ENCODE measurements at regions not wholly inside any gene's neighbourhood (a gene's known extent, or its start where the extent isn't known, plus 50 kb on each side); places are given as distances from the start of the nearest gene placed in this dataset.
"Not testable (repeated sequence)": the region's sequence is repeated elsewhere in the genome, so short reads cannot be mapped to it uniquely, and the experiment has no call there.

DNA sequence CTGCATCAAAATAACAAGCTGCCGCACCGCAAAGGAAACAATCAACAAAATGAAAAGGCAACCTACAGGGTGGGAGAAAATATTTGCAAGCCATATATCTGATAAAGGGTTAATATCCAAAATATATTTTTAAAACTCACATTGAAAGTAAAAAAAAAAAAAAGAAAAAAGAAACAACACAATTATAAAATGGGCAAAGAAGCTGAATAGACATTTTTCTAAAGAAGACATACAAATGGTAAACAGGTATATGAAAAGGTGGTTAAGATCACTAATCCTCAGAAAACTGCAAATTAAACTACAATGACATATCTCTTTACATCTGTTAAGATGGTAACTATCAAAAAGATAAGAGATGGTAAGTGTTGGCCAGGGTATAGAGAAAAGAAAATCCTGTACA is 105.4 kb upstream of the LY86 start:
- Mint-ChIP-seq H3K9me3 (ENCODE audit: low read depth) (no peaks in the 10 kb centered on the region), H3K27me3 (peaks cover 5% of the 10 kb centered on the region)

DNA sequence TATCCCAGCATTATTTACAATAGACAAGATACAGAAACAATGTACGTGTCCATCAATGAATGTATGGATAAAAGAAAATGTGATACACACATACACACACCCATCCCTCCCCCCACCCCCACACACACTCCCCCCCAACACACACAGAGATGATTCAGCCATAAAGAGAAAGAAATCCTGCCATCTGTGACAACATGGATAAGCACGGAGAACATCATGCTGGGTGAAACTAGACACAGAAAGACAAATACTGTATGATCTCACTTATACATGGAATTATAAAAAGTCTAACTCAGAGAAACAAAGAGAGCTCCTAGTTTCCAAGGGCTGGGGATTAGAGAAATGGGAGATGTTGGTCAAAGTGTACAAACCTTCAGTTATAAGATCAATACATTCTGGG is 104.8 kb upstream of the LY86 start:
- no peak overlapping the region for H3K27ac Mint-ChIP-seq
- no peaks in the 10 kb centered on the region for H3K4me1 Mint-ChIP-seq (ENCODE audit: low read depth)

More for the DNA sequence above, 105.4 kb upstream of the LY86 start:
- Mint-ChIP-seq H3K4me3 (no peak overlapping the region), H3K4me1 (ENCODE audit: low read depth) (no peaks in the 10 kb centered on the region), H3K27ac (no peak overlapping the region), H3K36me3 (peaks cover under 1% of the 10 kb centered on the region)

DNA sequence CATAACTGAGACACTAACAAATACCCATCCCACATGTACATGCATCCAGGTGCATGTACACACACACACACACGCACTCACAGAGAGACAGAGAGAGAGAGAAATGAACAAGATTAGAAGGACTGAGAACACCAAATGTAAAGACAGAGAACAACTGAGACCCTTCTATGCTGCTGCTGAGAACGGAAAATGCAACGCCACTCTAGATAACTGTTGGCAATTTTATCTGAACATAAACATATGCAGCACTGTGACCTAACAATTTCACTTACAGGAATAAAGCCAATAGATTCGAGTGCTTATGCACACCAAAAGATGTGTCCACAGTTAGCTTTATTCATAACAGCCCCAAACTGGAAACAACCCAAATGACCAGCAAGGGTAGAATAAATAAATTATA is 103.8 kb upstream of the LY86 start:
- Mint-ChIP-seq H3K4me1 (ENCODE audit: low read depth) (no peaks in the 10 kb centered on the region), H3K27me3 (peaks cover 3% of the 10 kb centered on the region), H3K36me3 (no peaks in the 10 kb centered on the region), H3K9me3 (ENCODE audit: low read depth) (no peaks in the 10 kb centered on the region), H3K4me3 (no peak overlapping the region), H3K27ac (no peak overlapping the region)

More for the DNA sequence above, 104.8 kb upstream of the LY86 start:
- no peak overlapping the region for H3K4me3 Mint-ChIP-seq
- no peaks in the 10 kb centered on the region for H3K36me3 Mint-ChIP-seq
- H3K9me3 Mint-ChIP-seq (ENCODE audit: low read depth), result no peaks in the 10 kb centered on the region
- peaks cover 3% of the 10 kb centered on the region for H3K27me3 Mint-ChIP-seq

DNA sequence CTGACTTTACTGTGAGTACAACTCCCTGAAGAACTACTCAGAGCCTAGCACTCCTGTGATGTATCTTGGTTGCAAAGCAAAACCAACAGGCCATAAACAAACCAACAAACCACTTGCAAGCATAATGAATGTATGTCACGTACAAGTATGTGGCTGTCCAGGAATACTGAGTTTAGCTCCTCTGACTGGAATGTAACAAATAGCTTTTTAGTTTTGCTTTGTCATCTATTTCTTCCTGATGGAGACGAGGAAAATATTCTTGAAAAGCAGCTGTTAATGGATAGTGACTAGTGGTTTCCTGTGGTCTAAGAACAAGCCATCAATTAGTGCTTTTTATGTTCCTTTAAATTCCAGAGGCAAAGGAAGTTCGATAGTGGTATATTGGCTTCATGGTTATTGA is 101.9 kb upstream of the LY86 start:
- Mint-ChIP-seq H3K36me3 (no peaks in the 10 kb centered on the region), H3K4me1 (ENCODE audit: low read depth) (no peaks in the 10 kb centered on the region), H3K27ac (no peak overlapping the region), H3K4me3 (no peak overlapping the region), H3K27me3 (peaks cover 2% of the 10 kb centered on the region), H3K9me3 (ENCODE audit: low read depth) (no peaks in the 10 kb centered on the region)

DNA sequence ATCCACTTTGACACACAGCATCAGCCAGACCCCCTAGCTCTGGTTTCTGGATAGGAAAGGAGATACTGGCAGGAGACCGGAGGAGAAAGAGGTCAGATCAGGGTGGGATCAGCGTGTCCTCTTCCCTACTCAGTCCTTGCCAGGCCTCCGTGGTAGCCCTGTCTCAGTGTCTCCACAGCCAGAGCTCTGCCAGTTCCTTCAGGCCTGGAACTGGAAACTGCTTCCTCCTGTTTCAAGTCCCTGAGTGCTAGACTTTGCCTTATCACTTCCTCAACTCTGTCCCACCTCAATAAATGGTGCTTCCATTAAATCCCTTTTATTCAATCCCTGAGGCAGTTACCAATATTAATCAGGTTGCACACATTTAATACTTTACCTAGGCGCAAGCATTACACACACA is 96.8 kb upstream of the LY86 start:
- Mint-ChIP-seq H3K4me3 (no peak overlapping the region), H3K36me3 (no peaks in the 10 kb centered on the region), H3K4me1 (ENCODE audit: low read depth) (peaks cover 11% of the 10 kb centered on the region), H3K27me3 (no peaks in the 10 kb centered on the region), H3K27ac (no peak overlapping the region), H3K9me3 (ENCODE audit: low read depth) (no peaks in the 10 kb centered on the region)

DNA sequence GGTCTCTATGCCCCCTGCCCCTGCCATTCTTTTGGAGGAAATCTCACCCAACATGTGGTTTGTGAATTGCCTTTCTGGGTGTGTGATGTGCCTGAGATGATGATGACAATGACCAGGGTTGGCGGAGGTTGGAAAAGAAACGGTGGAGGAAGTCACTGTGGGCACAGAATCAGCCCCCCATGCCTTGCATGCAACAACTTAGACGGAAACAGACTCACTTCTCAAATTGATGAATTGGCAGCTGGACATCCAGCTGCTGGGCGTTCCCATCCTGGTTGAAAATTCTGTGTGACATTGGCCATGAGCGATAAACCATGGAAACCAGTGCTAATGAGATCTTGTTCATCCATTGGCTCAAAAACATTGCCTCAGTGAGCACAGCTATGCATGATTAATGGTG is 95.8 kb upstream of the LY86 start:
- H3K27me3 Mint-ChIP-seq, result no peaks in the 10 kb centered on the region
- no peaks in the 10 kb centered on the region for H3K9me3 Mint-ChIP-seq (ENCODE audit: low read depth)
- H3K4me3 Mint-ChIP-seq, result no peak overlapping the region
- H3K4me1 Mint-ChIP-seq (ENCODE audit: low read depth), result peaks cover 11% of the 10 kb centered on the region
- H3K36me3 Mint-ChIP-seq, result no peaks in the 10 kb centered on the region
- no peak overlapping the region for H3K27ac Mint-ChIP-seq

DNA sequence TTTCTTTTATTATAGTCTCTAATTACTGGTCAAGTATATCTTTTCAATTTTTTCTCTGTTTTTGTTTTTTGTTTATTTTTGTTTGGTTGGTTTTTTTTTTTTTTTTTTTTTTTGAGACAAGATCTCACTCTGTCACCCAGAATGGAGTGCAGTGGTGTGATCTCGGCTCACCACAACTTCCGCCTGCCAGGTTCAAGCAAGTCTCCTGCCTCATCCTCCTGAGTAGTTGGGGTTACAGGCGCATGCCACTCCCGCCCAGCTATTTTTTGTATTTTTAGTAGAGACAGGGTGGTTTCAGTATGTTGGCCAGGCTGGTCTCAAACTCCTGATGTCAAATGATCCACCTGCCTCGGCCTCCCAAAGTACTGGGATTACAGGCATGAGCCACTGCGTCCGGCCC is 94.4 kb upstream of the LY86 start:
- H3K4me1 Mint-ChIP-seq (ENCODE audit: low read depth), result peaks cover 11% of the 10 kb centered on the region
- not testable (repeated sequence) for H3K27ac Mint-ChIP-seq; H3K9me3 Mint-ChIP-seq (ENCODE audit: low read depth); H3K4me3 Mint-ChIP-seq; H3K27me3 Mint-ChIP-seq; H3K36me3 Mint-ChIP-seq

DNA sequence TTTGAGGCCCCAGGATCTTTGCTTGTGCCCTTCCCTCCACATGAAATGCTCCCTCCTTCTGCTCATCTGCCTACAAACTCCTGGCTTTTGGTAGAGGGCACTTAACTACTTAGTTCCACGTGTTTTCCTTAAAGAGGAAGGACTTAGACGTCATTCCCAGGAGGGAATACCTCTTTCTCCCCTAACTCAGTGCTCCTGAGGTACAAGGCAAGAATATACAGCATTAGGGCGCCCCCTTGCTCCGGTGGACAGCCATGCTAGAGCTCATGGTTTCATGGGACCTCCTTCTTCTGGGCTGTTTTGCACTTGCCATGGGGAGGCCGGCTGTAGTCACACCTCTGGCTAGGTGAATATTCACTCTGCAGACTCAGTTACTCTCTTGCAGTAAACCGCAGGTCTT is 93.8 kb upstream of the LY86 start:
- Mint-ChIP-seq H3K36me3 (peaks cover 2% of the 10 kb centered on the region), H3K9me3 (ENCODE audit: low read depth) (no peaks in the 10 kb centered on the region), H3K27ac (no peak overlapping the region), H3K27me3 (no peaks in the 10 kb centered on the region), H3K4me1 (ENCODE audit: low read depth) (peaks cover 11% of the 10 kb centered on the region), H3K4me3 (no peak overlapping the region)

DNA sequence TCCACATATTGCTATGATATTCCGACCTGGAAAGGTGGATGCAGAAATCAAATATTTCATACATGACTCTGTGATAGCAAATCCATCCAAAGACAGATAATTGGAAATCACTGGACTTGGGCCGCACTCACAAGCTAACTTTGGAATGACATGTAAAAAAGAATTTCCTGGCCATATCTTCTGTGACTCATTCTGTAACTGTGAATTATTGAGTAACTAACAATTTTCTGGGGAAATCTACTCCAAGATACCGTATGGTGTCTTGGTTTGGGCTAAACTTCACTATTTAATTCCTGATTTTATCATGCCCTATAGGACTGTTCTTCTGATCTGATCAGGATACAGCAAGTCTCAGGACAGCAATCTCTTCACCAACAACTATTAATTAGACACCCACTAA is 92.7 kb upstream of the LY86 start:
- no peaks in the 10 kb centered on the region for H3K27me3 Mint-ChIP-seq
- H3K27ac Mint-ChIP-seq, result no peak overlapping the region
- no peak overlapping the region for H3K4me3 Mint-ChIP-seq
- no peaks in the 10 kb centered on the region for H3K9me3 Mint-ChIP-seq (ENCODE audit: low read depth)
- peaks cover 2% of the 10 kb centered on the region for H3K36me3 Mint-ChIP-seq
- peaks cover 11% of the 10 kb centered on the region for H3K4me1 Mint-ChIP-seq (ENCODE audit: low read depth)

DNA sequence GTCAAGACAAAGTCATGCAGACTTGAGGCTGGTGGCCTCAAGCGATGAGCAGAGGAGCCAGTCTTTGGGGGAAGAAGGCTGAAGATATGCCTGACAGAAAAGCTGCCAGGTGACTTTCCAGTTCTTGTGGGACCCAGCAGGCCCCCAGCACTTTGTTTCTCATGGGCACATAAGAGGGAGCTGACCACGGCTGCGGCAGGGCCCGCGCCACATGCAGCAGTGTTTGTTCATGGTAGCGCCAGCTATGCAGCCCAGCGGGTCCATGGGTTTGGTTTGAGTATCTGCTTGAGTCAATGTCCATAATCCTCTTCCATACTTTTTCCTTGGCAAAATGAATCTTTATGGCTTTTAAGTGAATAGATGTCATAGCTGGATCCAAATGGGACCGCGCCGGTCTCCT is 91.0 kb upstream of the LY86 start:
- H3K27ac Mint-ChIP-seq, result no peak overlapping the region
- peaks cover 2% of the 10 kb centered on the region for H3K36me3 Mint-ChIP-seq
- H3K4me3 Mint-ChIP-seq, result no peak overlapping the region
- H3K27me3 Mint-ChIP-seq, result peaks cover 3% of the 10 kb centered on the region
- no peaks in the 10 kb centered on the region for H3K9me3 Mint-ChIP-seq (ENCODE audit: low read depth)
- peaks cover 11% of the 10 kb centered on the region for H3K4me1 Mint-ChIP-seq (ENCODE audit: low read depth)

DNA sequence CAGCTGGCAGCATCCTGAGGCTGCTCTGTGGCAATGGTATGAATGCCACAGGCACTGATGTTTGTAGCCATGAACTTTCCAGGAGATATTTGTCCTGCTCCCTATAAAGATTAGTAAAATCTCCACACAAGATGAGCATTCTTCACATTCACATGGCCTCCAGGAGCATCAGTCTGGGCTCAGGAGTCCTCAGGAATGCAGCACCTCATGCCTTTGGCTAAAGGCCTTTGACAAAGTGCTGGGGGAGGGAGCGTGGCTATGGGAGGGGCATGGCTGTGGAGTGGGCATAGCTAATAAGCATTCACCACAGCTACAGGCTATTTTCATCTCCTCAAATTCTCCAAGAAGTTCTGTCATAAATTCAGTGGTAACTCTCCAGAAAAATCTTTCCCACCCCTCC is 90.5 kb upstream of the LY86 start:
- Mint-ChIP-seq H3K4me1 (ENCODE audit: low read depth) (peaks cover 11% of the 10 kb centered on the region), H3K27me3 (peaks cover 3% of the 10 kb centered on the region), H3K36me3 (peaks cover 2% of the 10 kb centered on the region), H3K4me3 (no peak overlapping the region), H3K27ac (no peak overlapping the region), H3K9me3 (ENCODE audit: low read depth) (no peaks in the 10 kb centered on the region)

DNA sequence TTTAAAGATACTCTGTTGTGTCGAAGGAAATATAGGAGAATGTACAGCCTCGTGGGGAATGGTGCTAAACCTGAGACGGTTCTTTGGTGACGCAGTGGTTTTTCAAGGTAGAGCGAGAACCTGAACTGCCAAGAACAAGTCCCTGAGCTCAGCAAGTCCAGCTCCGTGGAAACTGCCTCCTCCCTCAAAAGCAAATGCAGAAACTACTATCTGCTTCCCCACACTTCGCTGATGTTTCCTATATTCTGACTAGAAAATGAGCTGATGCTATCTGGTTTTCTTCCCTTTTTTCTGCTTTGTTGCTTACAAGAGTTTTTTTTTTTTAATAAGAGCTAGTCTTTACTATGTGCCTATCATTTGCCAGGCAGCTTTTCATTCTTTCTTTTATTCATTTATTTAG is 85.3 kb upstream of the LY86 start:
- Mint-ChIP-seq H3K4me3 (no peak overlapping the region), H3K4me1 (ENCODE audit: low read depth) (no peaks in the 10 kb centered on the region), H3K27me3 (peaks cover 4% of the 10 kb centered on the region), H3K9me3 (ENCODE audit: low read depth) (no peaks in the 10 kb centered on the region), H3K36me3 (peaks cover 2% of the 10 kb centered on the region), H3K27ac (no peak overlapping the region)

DNA sequence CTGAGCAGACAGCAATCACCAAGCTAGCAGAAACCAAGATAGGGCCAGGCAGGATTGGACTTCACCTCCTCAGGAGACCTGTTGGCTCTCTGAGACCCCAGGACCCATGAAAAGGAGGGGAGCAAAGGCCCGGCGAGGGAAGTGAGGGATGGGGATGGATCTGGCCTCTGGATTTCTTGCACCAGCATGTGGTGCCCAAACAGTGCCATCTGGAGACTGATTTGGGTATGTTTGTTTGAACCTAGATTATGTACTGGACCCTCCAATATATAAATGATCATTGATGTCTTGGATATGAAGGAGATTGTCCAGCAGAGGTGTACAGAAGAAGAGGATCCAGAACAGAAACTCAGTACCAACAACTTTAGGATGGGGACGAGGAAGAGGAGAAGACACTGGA is 83.4 kb upstream of the LY86 start:
- Mint-ChIP-seq H3K27me3 (peaks cover 9% of the 10 kb centered on the region), H3K9me3 (ENCODE audit: low read depth) (no peaks in the 10 kb centered on the region), H3K4me1 (ENCODE audit: low read depth) (no peaks in the 10 kb centered on the region), H3K36me3 (no peaks in the 10 kb centered on the region), H3K4me3 (no peak overlapping the region), H3K27ac (no peak overlapping the region)

DNA sequence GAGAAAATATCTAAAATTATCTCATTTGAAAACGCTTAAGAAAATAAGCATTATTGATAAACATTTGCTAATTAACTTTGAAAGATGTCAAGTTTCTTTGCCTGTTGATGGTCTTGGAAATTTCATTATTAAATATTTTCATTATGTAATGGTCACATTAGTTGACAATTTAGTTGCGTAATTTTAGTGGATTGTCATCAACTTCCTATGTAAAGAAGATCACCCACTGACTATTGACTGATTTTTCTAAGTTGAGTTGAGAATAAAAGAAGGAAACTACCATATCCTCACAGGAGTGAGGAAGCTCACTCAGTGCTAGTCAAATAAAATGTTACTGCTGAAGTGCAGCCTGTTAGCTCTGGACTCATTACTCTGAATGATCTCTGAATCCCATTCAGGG is 79.9 kb upstream of the LY86 start:
- no peak overlapping the region for H3K27ac Mint-ChIP-seq
- H3K4me3 Mint-ChIP-seq, result no peak overlapping the region
- no peaks in the 10 kb centered on the region for H3K9me3 Mint-ChIP-seq (ENCODE audit: low read depth)
- H3K27me3 Mint-ChIP-seq, result peaks cover 20% of the 10 kb centered on the region
- no peaks in the 10 kb centered on the region for H3K36me3 Mint-ChIP-seq
- H3K4me1 Mint-ChIP-seq (ENCODE audit: low read depth), result peaks cover 4% of the 10 kb centered on the region

DNA sequence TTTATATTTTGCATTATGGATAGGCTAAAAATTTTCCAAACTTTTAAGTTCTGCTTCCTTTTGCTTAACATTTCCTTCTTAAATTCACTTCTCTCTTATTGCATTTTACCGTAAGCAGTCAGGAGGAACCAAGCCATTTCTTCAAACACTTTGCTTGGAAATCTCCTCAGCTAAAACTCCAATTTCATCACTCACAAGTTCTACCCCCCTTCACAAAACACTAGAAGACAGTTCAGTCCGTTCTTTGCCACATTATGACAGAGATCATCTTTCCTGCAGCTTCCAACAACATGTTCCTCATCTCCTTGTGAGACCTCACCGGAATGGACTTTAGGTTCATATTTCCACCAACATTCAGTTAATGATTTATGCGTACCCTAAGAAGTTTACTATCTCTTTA is 79.2 kb upstream of the LY86 start:
- Mint-ChIP-seq H3K27ac (no peak overlapping the region), H3K4me1 (ENCODE audit: low read depth) (peaks cover 5% of the 10 kb centered on the region), H3K4me3 (no peak overlapping the region), H3K9me3 (ENCODE audit: low read depth) (no peaks in the 10 kb centered on the region), H3K27me3 (peaks cover 20% of the 10 kb centered on the region), H3K36me3 (no peaks in the 10 kb centered on the region)

DNA sequence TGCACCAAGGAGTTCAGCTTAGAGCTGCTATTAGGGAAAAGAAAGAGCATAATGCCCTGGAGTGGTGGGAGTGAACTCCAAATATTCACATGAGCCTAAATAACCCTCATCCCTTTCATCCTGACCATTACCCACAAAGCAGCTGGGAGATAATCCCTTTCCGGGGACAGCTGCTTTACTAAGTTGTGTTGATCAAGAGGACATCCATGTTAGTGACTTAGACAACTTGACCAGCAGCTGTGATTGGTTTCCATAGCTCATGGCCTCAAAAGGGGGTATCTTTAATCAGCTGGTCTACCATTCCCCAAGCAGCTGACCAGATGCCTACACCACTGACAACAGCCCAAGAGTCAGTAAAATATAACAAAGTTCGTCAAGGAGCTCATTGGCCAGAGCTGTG is 75.8 kb upstream of the LY86 start:
- H3K27me3 Mint-ChIP-seq, result peaks cover 26% of the 10 kb centered on the region
- no peaks in the 10 kb centered on the region for H3K36me3 Mint-ChIP-seq
- no peak overlapping the region for H3K4me3 Mint-ChIP-seq
- no peak overlapping the region for H3K27ac Mint-ChIP-seq
- no peaks in the 10 kb centered on the region for H3K9me3 Mint-ChIP-seq (ENCODE audit: low read depth)
- peaks cover 34% of the 10 kb centered on the region for H3K4me1 Mint-ChIP-seq (ENCODE audit: low read depth)

All from activated naive CD8-positive, alpha-beta T cell (primary cell).